Coronary artery (tissue), 2 donors: ENCODE measurements at regions not wholly inside any gene's neighbourhood (a gene's known extent, or its start where the extent isn't known, plus 50 kb on each side); places are given as distances from the start of the nearest gene placed in this dataset.
"Not testable (repeated sequence)": the region's sequence is repeated elsewhere in the genome, so short reads cannot be mapped to it uniquely, and the experiment has no call there.

Source experiments
- DNase-seq: peaks from one replicate; pipeline ENCODE4 v3.0.0-alpha.2; 2017; ENCODE audit warnings: low spot score
- H3K27ac ChIP-seq, 2 donors: fragments of 200-600 bp; sonication (generic); one replicate each; pipeline ENCODE4 v1.5.1; 2016 to 2019
- H3K4me3 ChIP-seq: fragments of 200-600 bp; sonication (generic); 2 replicates; pipeline ENCODE4 v1.5.1; 2016; ENCODE audit warnings: mild to moderate bottlenecking, moderate library complexity
- CTCF ChIP-seq: fragments of 200-600 bp; sonication (generic); IDR thresholded peaks from one replicate; pipeline ENCODE4 v1.5.1; 2019; ENCODE audit warnings: antibody characterized with exemption

- TF ChIP-seq CTCF: no peak
- Histone ChIP-seq H3K27ac (no peak overlapping the region), H3K4me3 (no peak overlapping the region)
- no peak for DNase-seq
Observed at GRCh38 chr3:164365242-164365641, 713.1 kb downstream of the SI start.

- Histone ChIP-seq H3K27ac (no peak overlapping the region), H3K4me3 (no peak overlapping the region)
- DNase-seq: no peak
- no peak for TF ChIP-seq CTCF
Observed at GRCh38 chr3:164364111-164364510, 714.2 kb downstream of the SI start.

GRCh38 chr3:164360738-164361406 is 717.4 kb downstream of the SI start:
- no peak overlapping the region for H3K27ac ChIP-seq
- TF ChIP-seq CTCF: no peak
- DNase-seq: no peak
- no peak overlapping the region for H3K4me3 ChIP-seq

GRCh38 chr3:164360078-164360578 is 718.2 kb downstream of the SI start:
- DNase-seq: no peak
- H3K27ac ChIP-seq: no peak overlapping the region
- H3K4me3 ChIP-seq: no peak overlapping the region
- TF ChIP-seq CTCF: no peak

GRCh38 chr3:164352991-164353390 is 725.3 kb downstream of the SI start:
- Histone ChIP-seq H3K27ac (no peak overlapping the region), H3K4me3 (no peak overlapping the region)
- TF ChIP-seq CTCF: no peak
- DNase-seq: no peak

- TF ChIP-seq CTCF: no peak
- H3K4me3 ChIP-seq: no peak overlapping the region
Observed at GRCh38 chr3:164351131-164351530, 727.2 kb downstream of the SI start.

GRCh38 chr3:164342206-164342605 is 736.1 kb downstream of the SI start:
- not testable (repeated sequence) for H3K27ac ChIP-seq, DNase-seq, H3K4me3 ChIP-seq

More at GRCh38 chr3:164351131-164351530, 727.2 kb downstream of the SI start:
- no peak for DNase-seq
- no peak overlapping the region for H3K27ac ChIP-seq
